ENCODE measurements at regions not wholly inside any gene's neighbourhood (a gene's known extent, or its start where the extent isn't known, plus 50 kb on each side); places are given as distances from the start of the nearest gene placed in this dataset.
"Not testable (repeated sequence)": the region's sequence is repeated elsewhere in the genome, so short reads cannot be mapped to it uniquely, and the experiment has no call there.

- not testable (repeated sequence) for DNase-seq
Measured at GRCh38 chr11:116666673-116667249, 106.0 kb downstream of the BUD13 start.

- DNase-seq, result no peak
Measured at GRCh38 chr11:116665523-116665922, 107.3 kb downstream of the BUD13 start.

DNA sequence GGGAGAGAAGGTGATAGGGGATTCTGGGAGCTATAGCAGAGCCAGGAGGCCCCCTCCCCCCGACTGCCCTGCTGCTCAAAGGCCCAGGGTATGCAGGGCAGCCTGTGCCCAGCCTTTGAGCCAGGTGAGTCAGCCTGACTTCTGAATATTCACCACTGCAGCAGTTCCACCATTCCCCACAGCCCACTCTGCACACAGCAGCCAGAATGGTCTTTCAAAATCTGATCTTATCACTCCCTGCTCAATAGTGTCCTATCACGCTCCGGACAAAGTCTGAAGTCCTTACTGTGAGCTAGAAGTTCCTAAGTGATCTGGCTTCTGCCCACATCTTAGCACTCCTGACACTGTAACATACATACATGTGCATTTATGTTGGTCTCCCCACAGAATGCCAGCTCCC is 111.7 kb downstream of the BUD13 start:
- DNase-seq, result no peak

- DNase-seq, result no peak
Measured at GRCh38 chr11:116660011-116660410, 112.8 kb downstream of the BUD13 start.

GRCh38 chr11:116658876-116659535 is 113.8 kb downstream of the BUD13 start:
- DNase-seq, result no peak

DNA sequence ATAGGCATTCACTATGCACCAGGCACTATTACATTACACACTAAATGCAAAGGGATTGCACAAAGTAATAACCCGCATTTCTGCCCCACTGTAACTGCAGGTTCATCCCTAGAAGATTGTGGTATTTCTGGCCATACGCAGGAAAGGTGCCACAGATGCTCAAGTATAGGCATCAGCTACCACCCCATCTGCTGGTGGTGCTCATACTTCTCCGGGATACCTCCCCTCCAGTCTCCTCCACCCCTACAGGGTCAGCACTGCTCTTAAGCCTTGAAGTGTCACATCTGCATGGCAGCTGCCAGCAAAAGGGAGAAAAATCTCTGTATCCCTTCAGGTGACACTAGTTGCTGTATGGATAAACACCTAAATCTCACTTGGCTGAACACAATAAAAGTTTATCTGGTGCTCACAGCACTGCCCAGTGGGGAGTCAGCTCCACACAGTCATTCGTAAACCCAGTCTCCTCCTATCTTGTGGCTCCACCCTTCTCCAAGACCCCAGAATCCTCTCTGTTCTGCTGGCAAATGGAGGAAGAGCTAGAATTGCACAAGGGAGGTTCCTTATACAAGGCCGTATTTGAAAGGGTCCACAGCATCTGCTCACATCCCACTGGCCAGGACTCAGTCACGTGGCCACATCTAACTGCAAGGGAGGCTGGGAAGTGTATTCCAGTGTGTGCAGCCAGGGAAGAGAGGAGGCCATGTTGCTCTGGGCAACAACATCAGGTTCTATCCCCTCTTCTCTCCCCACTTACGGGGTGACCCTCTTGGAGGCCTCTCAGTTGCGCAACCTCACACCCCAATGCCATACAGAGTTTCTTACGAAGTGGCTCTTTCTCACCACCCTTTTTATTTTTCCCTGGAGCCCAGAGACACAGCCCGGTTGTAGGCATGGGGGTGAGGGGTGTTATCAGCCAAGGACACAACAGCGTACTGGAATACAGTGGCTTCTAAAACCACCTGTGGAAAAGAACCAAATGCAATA is 114.7 kb downstream of the BUD13 start:
- no peak for DNase-seq

DNA sequence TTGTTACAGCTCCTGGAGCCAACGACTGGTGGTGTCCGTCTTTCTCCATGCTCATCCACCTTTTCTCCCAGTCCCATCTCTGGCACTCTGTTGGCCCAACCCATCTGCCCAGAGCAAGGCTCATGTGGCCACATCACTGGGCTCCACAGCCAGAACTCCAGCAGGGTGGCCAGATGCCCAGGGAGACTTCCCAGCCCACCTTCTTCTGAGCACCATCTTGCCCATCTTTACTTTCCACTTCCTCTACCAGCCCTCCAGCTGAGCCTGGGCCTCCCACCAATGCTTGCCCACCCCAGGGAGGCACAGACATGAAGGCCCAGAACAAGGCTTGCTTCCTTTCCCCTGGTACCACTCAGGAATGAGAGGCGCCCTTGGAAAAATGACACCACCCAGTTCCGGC is 116.8 kb downstream of the BUD13 start:
- no peak for DNase-seq

DNA sequence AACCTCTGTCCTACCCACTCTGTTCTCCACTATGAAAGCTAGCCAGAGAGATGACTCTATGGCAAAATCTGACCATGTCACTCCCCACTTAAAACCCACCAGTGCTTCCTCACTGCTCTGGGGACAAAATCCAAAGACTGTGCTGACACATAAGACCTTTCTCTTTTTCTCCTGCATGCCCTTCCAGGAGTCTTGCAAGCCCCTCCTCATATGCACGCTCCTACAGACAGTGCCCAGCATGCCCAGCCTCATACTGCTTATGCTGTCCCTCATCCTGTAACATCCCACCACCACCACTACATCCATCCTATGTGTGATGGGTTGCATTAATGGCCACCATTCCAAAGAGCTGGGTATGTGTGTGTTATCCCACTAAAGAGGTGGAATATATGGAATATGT is 118.3 kb downstream of the BUD13 start:
- no peak for DNase-seq

DNA sequence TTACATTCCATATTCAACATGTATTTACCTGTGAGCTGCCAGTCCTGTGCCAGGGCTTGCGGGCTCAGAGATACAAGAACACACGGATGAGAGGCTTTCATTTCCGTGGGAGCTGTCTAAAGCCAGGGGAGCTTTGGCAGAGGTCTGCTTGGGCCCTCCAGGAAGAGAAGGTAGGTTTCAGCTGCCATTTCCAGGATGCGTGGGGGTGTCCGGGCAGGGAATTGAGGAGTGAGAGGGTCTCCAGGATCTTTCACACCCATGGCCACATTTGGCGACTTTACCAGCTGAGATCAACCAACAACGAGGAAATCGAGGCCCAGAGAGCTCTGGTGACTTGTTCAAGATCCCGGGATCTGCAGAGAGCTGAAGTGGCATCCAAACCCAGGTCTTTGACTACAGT is 119.6 kb downstream of the BUD13 start:
- no peak for DNase-seq

- DNase-seq, result no peak
Measured at GRCh38 chr11:116651737-116652237, 121.0 kb downstream of the BUD13 start.

- DNase-seq, result no peak
Measured at GRCh38 chr11:116651098-116651736, 121.6 kb downstream of the BUD13 start.

GRCh38 chr11:116650052-116650451 is 122.7 kb downstream of the BUD13 start:
- DNase-seq, result no peak

DNA sequence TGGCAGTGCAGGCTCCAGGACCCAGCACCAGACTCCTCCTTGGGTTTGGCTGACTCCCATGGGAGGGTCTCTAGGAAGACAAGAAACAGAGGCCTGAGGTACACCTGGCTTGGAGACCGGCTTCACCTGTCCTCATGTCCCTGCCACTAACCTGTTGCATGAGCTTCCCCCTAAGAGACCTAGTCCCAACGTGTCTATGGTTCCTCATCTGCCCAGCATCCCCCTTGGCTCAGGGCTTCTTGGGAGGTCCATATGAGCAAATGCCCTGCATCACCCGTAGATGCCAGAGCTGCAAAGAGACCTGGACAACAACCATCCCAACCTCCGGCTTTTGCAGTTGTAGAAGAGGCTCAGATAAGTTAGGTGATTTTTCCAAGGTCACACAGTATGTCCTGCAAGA is 123.5 kb downstream of the BUD13 start:
- no peak for DNase-seq

GRCh38 chr11:116648247-116649174 is 124.3 kb downstream of the BUD13 start:
- no peak for DNase-seq

GRCh38 chr11:116647305-116648080 is 125.3 kb downstream of the BUD13 start:
- no peak for DNase-seq

DNA sequence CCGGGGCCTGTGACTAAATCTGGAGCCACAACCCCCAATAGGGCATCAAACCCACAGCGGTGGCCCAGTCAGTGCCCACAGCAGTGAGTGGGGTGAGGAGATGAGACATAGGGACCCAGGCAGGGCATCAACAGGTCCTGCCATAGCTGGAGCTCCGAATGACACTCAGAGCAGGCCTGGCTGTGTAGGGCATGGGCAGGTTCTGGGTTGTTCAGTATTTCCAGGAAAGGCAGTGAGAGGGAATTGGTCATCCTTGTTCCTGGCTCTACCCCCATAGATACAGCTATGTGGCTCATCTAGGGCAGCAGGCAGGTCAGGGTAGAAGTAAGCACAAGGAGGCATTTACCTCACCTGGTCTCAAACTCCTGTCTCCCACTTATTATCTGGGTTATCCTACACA is 126.6 kb downstream of the BUD13 start:
- no peak for DNase-seq

- no peak for DNase-seq
Measured at GRCh38 chr11:116644941-116645305, 127.9 kb downstream of the BUD13 start.

GRCh38 chr11:116644201-116644940 is 128.4 kb downstream of the BUD13 start:
- no peak for DNase-seq

- DNase-seq, result no peak
Measured at GRCh38 chr11:116643521-116643920, 129.3 kb downstream of the BUD13 start.

DNA sequence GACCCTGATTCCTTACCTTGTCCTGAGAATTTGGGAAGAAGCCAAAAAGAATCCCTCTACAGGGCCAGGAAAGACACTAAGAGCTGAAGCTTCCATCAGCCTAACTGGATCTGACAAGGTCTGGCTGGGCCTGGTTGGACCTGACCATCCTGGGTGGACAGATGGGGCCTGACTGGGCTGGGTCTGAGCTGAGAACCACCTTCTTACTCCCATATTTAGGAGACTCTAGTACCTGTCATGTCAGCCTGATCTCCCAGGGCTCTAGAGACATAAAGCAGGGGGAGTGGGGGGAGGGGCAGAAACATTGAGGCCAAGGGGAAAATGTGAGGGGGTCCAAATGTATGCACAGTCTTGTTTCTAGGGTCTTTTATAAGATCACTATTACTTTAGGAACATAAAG is 129.9 kb downstream of the BUD13 start:
- no peak for DNase-seq
